CD4-positive, CD25-positive, alpha-beta regulatory T cell (primary cell): ENCODE measurements at regions not wholly inside any gene's neighbourhood (a gene's known extent, or its start where the extent isn't known, plus 50 kb on each side); places are given as distances from the start of the nearest gene placed in this dataset.
"Not testable (repeated sequence)": the region's sequence is repeated elsewhere in the genome, so short reads cannot be mapped to it uniquely, and the experiment has no call there.

ENCODE experiments used
- ATAC-seq, 2 donors: fragments of 150-1000 bp; cut with Tn5 transposase; one replicate each; pipeline ENCODE4 v1.10.0; 2021; ENCODE audit warnings: low read depth in 2 of 2, moderate number of reproducible peaks in 2 of 2, moderate library complexity in 1 of 2
- DNase-seq, 3 donors: peaks; one replicate each; pipeline versions ENCODE4 v3.0.0 to v3.0.0-alpha.2; 2012 to 2022; ENCODE audit warnings: mixed read lengths in 1 of 3
- H3K27ac ChIP-seq: one replicate; pipeline ENCODE4 v1.7.0; 2013; ENCODE audit warnings: mild to moderate bottlenecking, low read length; ENCODE audit not compliant: insufficient read depth, poor library complexity, severe bottlenecking
- H3K27me3 ChIP-seq: one replicate; pipeline ENCODE4 v1.7.0; 2013; ENCODE audit warnings: low read length; ENCODE audit not compliant: control insufficient read depth, insufficient read depth
- H3K36me3 ChIP-seq: one replicate; pipeline ENCODE4 v1.7.0; 2013; ENCODE audit warnings: mild to moderate bottlenecking, low read length, moderate library complexity; ENCODE audit not compliant: control insufficient read depth, insufficient read depth
- H3K4me1 ChIP-seq: 2 replicates; pipeline ENCODE4 v1.7.0; 2013; ENCODE audit warnings: mild to moderate bottlenecking, low read length; ENCODE audit not compliant: insufficient read depth, control insufficient read depth, poor library complexity, severe bottlenecking
- H3K4me3 ChIP-seq: one replicate; pipeline ENCODE4 v1.7.0; 2013; ENCODE audit warnings: low read depth, mild to moderate bottlenecking, low read length, moderate library complexity
- H3K9me3 ChIP-seq, 2 experiments: 1 replicate in 1 of 2; 2 replicates in 1 of 2; pipeline ENCODE4 v1.7.0; 2013; ENCODE audit warnings: low read length in 2 of 2, mild to moderate bottlenecking in 1 of 2, moderate library complexity in 1 of 2; ENCODE audit not compliant: control insufficient read depth in 2 of 2
- H3K27ac Mint-ChIP-seq, 3 donors: one replicate each; pipeline ENCODE4 v1.8.0; 2020 to 2022; ENCODE audit warnings: mild to moderate bottlenecking in 3 of 3, mixed read lengths in 3 of 3, moderate library complexity in 2 of 3
- H3K27me3 Mint-ChIP-seq: one replicate; pipeline ENCODE4 v1.8.0; 2022; ENCODE audit warnings: mild to moderate bottlenecking, mixed read lengths
- H3K36me3 Mint-ChIP-seq: one replicate; pipeline ENCODE4 v1.8.0; 2020; ENCODE audit warnings: mixed read lengths
- H3K4me1 Mint-ChIP-seq, 4 donors: one replicate each; pipeline ENCODE4 v1.8.0; 2020 to 2022; ENCODE audit warnings: mixed read lengths in 4 of 4, mild to moderate bottlenecking in 1 of 4
- H3K4me3 Mint-ChIP-seq, 4 donors: one replicate each; pipeline ENCODE4 v1.8.0; 2020 to 2022; ENCODE audit warnings: mild to moderate bottlenecking in 4 of 4, mixed read lengths in 4 of 4, moderate library complexity in 3 of 4
- H3K9me3 Mint-ChIP-seq, 7 donors: one replicate each; pipeline ENCODE4 v1.8.0; 2020 to 2022; ENCODE audit warnings: mixed read lengths in 7 of 7, mild to moderate bottlenecking in 3 of 7, moderate library complexity in 2 of 7

DNA sequence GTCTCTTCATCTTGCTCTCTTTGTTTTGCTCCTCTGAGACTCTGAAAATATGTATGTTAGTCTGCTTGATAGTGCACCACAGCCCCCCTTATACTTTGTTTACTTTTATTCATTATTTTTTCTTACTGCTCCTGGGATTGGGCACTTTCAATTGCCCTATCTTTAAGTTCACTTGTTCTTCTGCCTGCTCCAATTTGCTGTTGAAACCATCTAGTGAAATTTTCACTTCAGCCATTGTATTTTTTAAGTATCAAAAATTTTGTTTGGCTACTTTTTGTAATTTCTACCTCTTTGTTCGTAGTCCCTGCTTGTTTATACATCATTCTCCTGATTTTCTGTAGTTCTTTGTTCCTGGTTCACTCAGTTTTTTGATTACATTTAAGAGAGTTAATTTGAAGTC is 223.3 kb downstream of the SLC38A4 start:
- Histone ChIP-seq H3K36me3 (no peaks in the 10 kb centered on the region), H3K4me3 (no peak overlapping the region), H3K4me1 (no peaks in the 10 kb centered on the region), H3K9me3 (peaks cover 2 to 11% of the 10 kb centered on the region in 2 experiments), H3K27ac (no peak overlapping the region), H3K27me3 (no peaks in the 10 kb centered on the region)
- H3K36me3 Mint-ChIP-seq, result peaks cover 16% of the 10 kb centered on the region
- peaks cover 0 to 11% (median 0%) of the 10 kb centered on the region in 4 donors for H3K4me1 Mint-ChIP-seq
- DNase-seq (no peak), ATAC-seq (no peak)
- no peak overlapping the region for H3K4me3 Mint-ChIP-seq
- H3K27ac Mint-ChIP-seq, result no peak overlapping the region
- H3K9me3 Mint-ChIP-seq, result peaks cover 2 to 25% (median 12%) of the 10 kb centered on the region in 7 donors
- peaks cover 10% of the 10 kb centered on the region for H3K27me3 Mint-ChIP-seq

- Mint-ChIP-seq H3K36me3 (peaks cover 5% of the 10 kb centered on the region), H3K4me1 (peaks cover 0 to 31% (median 21%) of the 10 kb centered on the region in 4 donors), H3K4me3 (no peak overlapping the region), H3K27me3 (no peaks in the 10 kb centered on the region), H3K9me3 (peaks cover 0 to 19% (median 5%) of the 10 kb centered on the region in 7 donors), H3K27ac (peak overlapping the region in 2 of 3 donors; percentile 34 to 70)
- H3K36me3 ChIP-seq, result no peaks in the 10 kb centered on the region
- H3K9me3 ChIP-seq, result peaks cover 3 to 10% of the 10 kb centered on the region in 2 experiments
- H3K4me3 ChIP-seq, result no peak overlapping the region
- DNase-seq, result no peak
- no peak for ATAC-seq
- H3K27me3 ChIP-seq, result no peaks in the 10 kb centered on the region
- no peak overlapping the region for H3K27ac ChIP-seq
- peaks cover 2% of the 10 kb centered on the region for H3K4me1 ChIP-seq
These were observed 218.6 kb upstream of the SLC38A2 start for GRCh38 chr12:46590991-46591703.

DNA sequence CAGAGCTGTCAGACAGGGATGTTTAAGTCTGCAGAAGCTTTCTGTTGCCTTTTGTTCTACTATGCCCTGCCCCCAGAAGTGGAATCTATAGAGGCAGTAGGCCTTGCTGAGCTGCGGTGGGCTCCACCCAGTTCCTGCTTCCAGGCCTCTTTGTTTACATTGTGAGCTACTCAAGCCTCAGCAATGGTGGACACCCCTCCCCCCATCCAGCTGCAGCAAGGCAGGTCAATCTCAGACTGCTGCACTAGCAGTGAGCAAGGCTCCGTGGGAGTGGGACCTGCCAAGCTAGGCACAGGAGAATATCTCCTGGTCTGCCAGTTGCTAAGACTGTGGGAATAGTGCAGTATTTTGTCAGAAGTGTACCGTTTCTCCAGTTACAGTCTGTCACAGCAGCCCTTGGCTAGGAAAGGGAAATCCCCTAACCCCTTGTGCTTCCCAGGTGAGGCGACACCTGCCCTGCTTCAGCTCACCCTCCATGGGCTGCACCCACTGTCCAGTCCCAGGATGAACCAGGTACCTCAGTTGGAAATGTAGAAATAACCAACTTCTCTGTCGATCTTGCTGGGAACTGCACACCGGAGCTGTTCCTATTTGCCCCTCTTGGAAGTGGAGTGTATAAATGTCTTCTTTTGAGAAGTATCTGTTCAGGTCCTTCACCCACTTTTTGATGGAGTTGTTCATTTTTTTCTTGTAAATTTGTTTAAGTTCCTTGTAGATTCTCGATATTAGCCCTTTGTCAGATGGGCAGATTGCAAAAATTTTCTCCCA is 213.5 kb upstream of the SLC38A2 start:
- Histone ChIP-seq H3K4me1 (peaks cover 12% of the 10 kb centered on the region), H3K4me3 (no peak overlapping the region), H3K36me3 (no peaks in the 10 kb centered on the region), H3K9me3 (peaks cover 3 to 4% of the 10 kb centered on the region in 2 experiments), H3K27ac (no peak overlapping the region), H3K27me3 (no peaks in the 10 kb centered on the region)
- H3K4me3 Mint-ChIP-seq, result peak overlapping the region in 2 of 4 donors; percentile 48 to 70
- DNase-seq (peak in 2 of 3 donors; percentile 50 to 85), ATAC-seq (no peak)
- H3K27me3 Mint-ChIP-seq, result no peaks in the 10 kb centered on the region
- H3K27ac Mint-ChIP-seq, result peak overlapping the region in 2 of 3 donors; percentile 70 to 80
- peaks cover 0 to 64% (median 36%) of the 10 kb centered on the region in 4 donors for H3K4me1 Mint-ChIP-seq
- peaks cover 15% of the 10 kb centered on the region for H3K36me3 Mint-ChIP-seq
- peaks cover 0 to 35% (median 12%) of the 10 kb centered on the region in 7 donors for H3K9me3 Mint-ChIP-seq

- peak overlapping the region in 2 of 3 donors; percentile 65 to 80 for H3K27ac Mint-ChIP-seq
- not testable (repeated sequence) for H3K27ac ChIP-seq, ATAC-seq, H3K27me3 Mint-ChIP-seq, H3K4me3 ChIP-seq, H3K27me3 ChIP-seq, DNase-seq, H3K9me3 ChIP-seq, H3K36me3 ChIP-seq
- peaks cover 15% of the 10 kb centered on the region for H3K36me3 Mint-ChIP-seq
- peak overlapping the region in 2 of 4 donors; percentile 2 to 44 for H3K4me3 Mint-ChIP-seq
- H3K4me1 ChIP-seq, result peaks cover 12% of the 10 kb centered on the region
- H3K9me3 Mint-ChIP-seq, result peaks cover 0 to 33% (median 13%) of the 10 kb centered on the region in 7 donors
- H3K4me1 Mint-ChIP-seq, result peaks cover 0 to 61% (median 33%) of the 10 kb centered on the region in 4 donors
These were observed 211.5 kb upstream of the SLC38A2 start for GRCh38 chr12:46584098-46584497.

DNA sequence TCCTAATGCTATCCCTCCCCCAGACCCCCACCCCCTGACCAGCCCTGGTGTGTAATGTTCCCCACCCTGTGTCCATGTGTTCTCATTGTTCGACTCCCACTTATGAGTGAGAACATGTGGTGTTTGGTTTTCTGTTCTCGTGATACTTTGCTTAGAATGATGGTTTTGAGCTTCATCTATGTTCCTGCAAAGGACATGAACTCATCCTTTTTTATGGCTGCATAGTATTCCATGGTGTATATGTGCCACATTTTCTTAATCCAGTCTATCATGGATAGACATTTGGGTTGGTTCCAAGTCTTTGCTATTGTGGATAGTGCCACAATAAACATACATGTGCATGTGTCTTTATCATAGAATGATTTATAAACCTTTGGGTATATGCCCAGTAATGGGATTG is 209.4 kb upstream of the SLC38A2 start:
- H3K4me3 ChIP-seq, DNase-seq, H3K36me3 ChIP-seq, H3K27ac ChIP-seq, H3K9me3 ChIP-seq, H3K4me3 Mint-ChIP-seq, ATAC-seq, H3K27me3 Mint-ChIP-seq, H3K27me3 ChIP-seq, H3K27ac Mint-ChIP-seq: not testable (repeated sequence)
- Mint-ChIP-seq H3K4me1 (peaks cover 0 to 45% (median 27%) of the 10 kb centered on the region in 4 donors), H3K36me3 (peaks cover 15% of the 10 kb centered on the region), H3K9me3 (peaks cover 0 to 30% (median 11%) of the 10 kb centered on the region in 7 donors)
- H3K4me1 ChIP-seq, result peaks cover 12% of the 10 kb centered on the region

DNA sequence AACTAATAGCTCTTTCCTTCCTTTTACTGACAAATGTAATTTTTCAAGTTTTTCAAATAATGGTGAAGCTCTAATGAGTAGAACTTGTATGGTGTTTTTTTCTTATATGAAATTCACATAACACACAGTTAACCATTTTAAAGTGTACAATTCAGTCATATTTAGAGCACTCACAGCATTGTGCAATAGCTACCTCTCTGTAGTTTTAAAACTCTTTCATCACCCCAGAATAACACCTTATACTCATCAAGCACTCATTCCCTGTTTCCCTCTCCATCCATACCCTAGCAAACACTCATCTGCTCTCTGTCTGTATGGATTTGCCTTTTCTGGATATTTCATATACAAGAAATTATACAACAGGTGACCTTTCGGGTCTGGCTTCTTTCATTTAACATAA is 207.9 kb upstream of the SLC38A2 start:
- Histone ChIP-seq H3K9me3 (peaks cover 3 to 4% of the 10 kb centered on the region in 2 experiments), H3K4me1 (peaks cover 3% of the 10 kb centered on the region), H3K27ac (no peak overlapping the region), H3K36me3 (no peaks in the 10 kb centered on the region), H3K27me3 (no peaks in the 10 kb centered on the region), H3K4me3 (no peak overlapping the region)
- H3K36me3 Mint-ChIP-seq, result peaks cover 15% of the 10 kb centered on the region
- ATAC-seq (no peak), DNase-seq (no peak)
- peaks cover under 1% of the 10 kb centered on the region for H3K27me3 Mint-ChIP-seq
- H3K4me3 Mint-ChIP-seq, result no peak overlapping the region
- peaks cover 0 to 28% (median 11%) of the 10 kb centered on the region in 7 donors for H3K9me3 Mint-ChIP-seq
- peaks cover 0 to 30% (median 15%) of the 10 kb centered on the region in 4 donors for H3K4me1 Mint-ChIP-seq
- no peak overlapping the region for H3K27ac Mint-ChIP-seq

DNA sequence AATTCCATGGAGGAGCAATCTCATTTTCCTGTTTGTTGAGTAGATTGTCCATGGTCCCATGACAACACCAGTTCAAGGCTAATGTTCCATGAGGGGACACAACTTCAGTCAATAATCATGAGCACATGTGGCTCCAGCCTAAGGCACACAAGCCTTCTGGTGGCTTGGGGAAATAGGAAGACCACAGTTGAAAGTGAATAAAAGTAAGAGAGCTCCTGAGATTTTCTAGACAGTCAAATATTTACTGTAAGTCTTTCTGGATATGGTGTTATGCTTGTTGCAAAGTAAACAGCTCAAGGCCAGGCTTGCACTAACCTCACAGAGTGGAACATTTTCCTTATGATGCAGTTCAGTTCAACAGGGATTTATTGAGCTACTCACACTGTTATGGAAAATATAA is 206.9 kb upstream of the SLC38A2 start:
- H3K27me3 ChIP-seq, result no peaks in the 10 kb centered on the region
- no peak overlapping the region for H3K4me3 Mint-ChIP-seq
- H3K36me3 Mint-ChIP-seq, result peaks cover 10% of the 10 kb centered on the region
- peaks cover 0 to 20% (median 12%) of the 10 kb centered on the region in 4 donors for H3K4me1 Mint-ChIP-seq
- H3K27me3 Mint-ChIP-seq, result peaks cover 10% of the 10 kb centered on the region
- DNase-seq, result no peak
- no peak for ATAC-seq
- peak overlapping the region; percentile 15 for H3K27ac ChIP-seq
- H3K36me3 ChIP-seq, result no peaks in the 10 kb centered on the region
- H3K4me3 ChIP-seq, result no peak overlapping the region
- H3K9me3 Mint-ChIP-seq, result peaks cover 0 to 23% (median 9%) of the 10 kb centered on the region in 7 donors
- peaks cover 3 to 4% of the 10 kb centered on the region in 2 experiments for H3K9me3 ChIP-seq
- H3K27ac Mint-ChIP-seq, result no peak overlapping the region
- H3K4me1 ChIP-seq, result no peaks in the 10 kb centered on the region
